Muscle layer of duodenum (tissue), 2 donors: ENCODE measurements at regions not wholly inside any gene's neighbourhood (a gene's known extent, or its start where the extent isn't known, plus 50 kb on each side); places are given as distances from the start of the nearest gene placed in this dataset.

Experiments
- H3K27ac ChIP-seq: one replicate; pipeline ENCODE4 v1.7.0; 2013; ENCODE audit warnings: mild to moderate bottlenecking, low read length
- H3K27me3 ChIP-seq: one replicate; pipeline ENCODE4 v1.7.0; 2013; ENCODE audit warnings: low read depth, mild to moderate bottlenecking, control low read depth, low read length
- H3K36me3 ChIP-seq, 2 donors: one replicate each; pipeline ENCODE4 v1.7.0; 2013; ENCODE audit warnings: low read length in 2 of 2, control low read depth in 1 of 2, mild to moderate bottlenecking in 1 of 2; ENCODE audit not compliant: insufficient read depth in 2 of 2, control insufficient read depth in 1 of 2
- H3K4me1 ChIP-seq, 2 donors: one replicate each; pipeline ENCODE4 v1.7.0; 2013; ENCODE audit warnings: low read length in 2 of 2, mild to moderate bottlenecking in 2 of 2, control low read depth in 1 of 2, moderate library complexity in 1 of 2; ENCODE audit not compliant: insufficient read depth in 2 of 2, control insufficient read depth in 1 of 2
- H3K4me3 ChIP-seq, 2 donors: one replicate each; pipeline ENCODE4 v1.7.0; 2013; ENCODE audit warnings: low read length in 2 of 2, low read depth in 1 of 2, mild to moderate bottlenecking in 1 of 2
- H3K9me3 ChIP-seq, 2 donors: one replicate each; pipeline ENCODE4 v1.7.0; 2013; ENCODE audit warnings: low read length in 2 of 2, control low read depth in 1 of 2, mild to moderate bottlenecking in 1 of 2; ENCODE audit not compliant: control insufficient read depth in 1 of 2
- donor health status: healthy.

DNA sequence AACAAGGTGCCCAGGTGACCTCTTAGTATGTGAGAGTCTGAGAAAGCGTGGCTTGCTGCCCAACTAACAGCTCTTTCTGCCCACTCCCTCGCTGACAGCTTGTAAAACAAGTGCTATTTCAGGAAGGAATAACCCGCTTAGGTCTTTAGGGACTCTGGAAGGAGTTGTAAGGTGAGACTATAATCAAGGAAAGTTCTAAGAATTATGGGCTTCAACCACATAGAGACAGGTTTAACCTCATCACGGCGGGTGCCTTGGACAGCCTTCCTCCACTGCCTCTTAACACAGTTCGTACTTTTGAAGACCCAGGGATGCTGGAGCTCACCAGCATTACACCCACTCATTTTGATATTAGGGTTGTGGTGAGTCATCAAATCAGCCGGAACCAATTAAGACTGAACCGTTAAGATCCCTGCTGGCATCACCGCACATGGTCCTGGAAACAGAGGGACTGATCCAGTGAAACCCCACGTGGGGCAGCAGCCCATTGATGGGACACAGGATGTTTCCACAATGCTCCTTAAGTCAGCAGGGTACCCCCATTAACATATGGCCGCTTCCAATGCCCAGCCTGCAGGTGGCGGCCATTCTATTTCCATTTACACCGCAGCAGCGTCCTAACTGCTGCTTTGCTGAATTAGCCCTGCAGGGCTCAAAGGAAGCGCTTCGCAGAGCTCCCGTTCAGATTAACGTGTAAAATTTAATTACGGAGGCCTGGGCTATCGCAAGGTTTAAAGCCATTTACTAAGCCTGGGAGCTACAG lies 176.6 kb upstream of the SDK2 start:
- Histone ChIP-seq H3K4me3 (no peak overlapping the region), H3K9me3 (no peaks in the 10 kb centered on the region), H3K27me3 (no peaks in the 10 kb centered on the region), H3K27ac (no peak overlapping the region), H3K36me3 (no peaks in the 10 kb centered on the region), H3K4me1 (no peaks in the 10 kb centered on the region)

DNA sequence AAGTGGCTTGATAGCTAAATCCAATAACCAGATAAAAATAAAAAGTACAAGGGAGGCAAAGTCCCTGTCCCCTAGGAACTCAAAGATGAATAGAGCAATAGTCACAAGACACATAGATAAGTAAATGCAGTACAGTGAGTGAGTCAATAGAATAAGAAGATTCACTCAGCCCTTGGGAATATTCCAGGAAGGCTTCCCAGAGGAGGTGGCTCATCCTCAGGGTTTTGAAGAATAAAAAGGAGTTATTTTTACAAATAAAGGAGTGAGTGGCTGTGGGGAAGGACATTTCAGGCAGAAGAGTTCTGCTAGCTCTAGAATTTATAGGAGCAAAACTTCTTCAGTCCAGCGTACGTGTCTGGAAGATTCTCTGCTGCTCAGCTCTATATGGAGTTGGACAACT lies 177.4 kb upstream of the SDK2 start:
- no peaks in the 10 kb centered on the region for H3K36me3 ChIP-seq
- no peak overlapping the region for H3K4me3 ChIP-seq
- H3K9me3 ChIP-seq: no peaks in the 10 kb centered on the region
- H3K4me1 ChIP-seq: no peaks in the 10 kb centered on the region
- no peak overlapping the region for H3K27ac ChIP-seq
- H3K27me3 ChIP-seq: no peaks in the 10 kb centered on the region

DNA sequence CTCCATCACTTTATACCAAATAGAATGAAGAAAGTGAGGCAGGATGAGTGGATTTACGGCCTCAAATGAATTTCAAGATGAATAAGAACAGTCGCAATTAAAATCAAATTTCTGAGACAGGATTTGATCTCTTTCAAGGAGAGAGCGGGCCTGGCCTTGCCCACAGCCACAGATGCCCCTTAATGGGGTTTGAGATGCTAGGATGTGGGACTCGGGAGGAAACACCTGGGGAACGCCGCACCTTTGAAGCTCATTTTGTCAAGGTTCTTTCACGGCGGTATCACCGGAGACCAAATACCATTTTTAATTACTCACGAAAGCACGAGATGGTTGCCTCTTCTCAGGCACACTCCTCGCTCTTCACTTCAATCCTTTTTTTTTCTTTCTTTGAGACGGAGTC lies 178.1 kb upstream of the SDK2 start:
- Histone ChIP-seq H3K27me3 (no peaks in the 10 kb centered on the region), H3K36me3 (no peaks in the 10 kb centered on the region), H3K4me1 (no peaks in the 10 kb centered on the region), H3K27ac (no peak overlapping the region), H3K9me3 (no peaks in the 10 kb centered on the region), H3K4me3 (no peak overlapping the region)

DNA sequence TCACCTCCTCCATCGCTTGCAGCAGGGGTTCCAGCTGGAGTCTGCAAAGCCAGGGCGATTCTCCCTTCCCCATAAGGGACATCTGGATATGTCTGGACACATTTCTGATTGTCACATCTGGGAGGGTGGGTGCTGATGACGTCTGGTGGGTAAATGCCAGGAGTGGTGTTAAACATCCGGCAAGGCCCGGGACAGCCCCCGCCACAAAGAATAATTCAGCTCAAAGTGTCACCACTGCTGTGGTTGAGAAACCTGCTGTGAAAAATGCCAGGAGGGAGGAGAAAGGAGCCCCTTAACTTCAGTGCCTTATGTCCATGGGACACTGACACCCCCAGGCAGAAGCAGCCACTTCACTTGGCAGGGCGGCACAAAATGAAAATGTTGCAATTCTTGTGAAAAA lies 179.4 kb upstream of the SDK2 start:
- H3K36me3 ChIP-seq: no peaks in the 10 kb centered on the region
- H3K27me3 ChIP-seq: no peaks in the 10 kb centered on the region
- no peaks in the 10 kb centered on the region for H3K4me1 ChIP-seq
- no peaks in the 10 kb centered on the region for H3K9me3 ChIP-seq
- H3K4me3 ChIP-seq: no peak overlapping the region
- no peak overlapping the region for H3K27ac ChIP-seq

DNA sequence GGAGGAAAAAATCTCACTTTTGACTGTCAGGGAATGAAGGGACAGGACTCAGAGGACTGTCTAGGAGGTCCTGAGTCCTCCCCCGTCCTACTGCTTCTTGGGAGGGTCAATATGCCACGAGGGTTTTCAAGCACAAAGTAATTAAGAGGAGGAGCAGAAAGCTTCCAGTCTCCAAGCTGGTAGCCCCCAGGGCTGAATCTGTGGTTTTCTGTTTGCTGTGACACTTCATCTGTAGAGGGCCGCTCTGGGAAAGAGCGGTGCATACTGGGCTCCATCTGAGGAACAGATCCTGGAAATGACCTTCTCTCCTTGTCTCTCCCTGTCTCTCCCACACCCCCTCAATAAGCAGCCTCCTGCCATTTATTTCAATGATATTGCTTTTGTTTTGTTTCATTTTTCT lies 180.1 kb upstream of the SDK2 start:
- Histone ChIP-seq H3K9me3 (no peaks in the 10 kb centered on the region), H3K27me3 (no peaks in the 10 kb centered on the region), H3K4me3 (no peak overlapping the region), H3K27ac (no peak overlapping the region), H3K4me1 (no peaks in the 10 kb centered on the region), H3K36me3 (no peaks in the 10 kb centered on the region)

DNA sequence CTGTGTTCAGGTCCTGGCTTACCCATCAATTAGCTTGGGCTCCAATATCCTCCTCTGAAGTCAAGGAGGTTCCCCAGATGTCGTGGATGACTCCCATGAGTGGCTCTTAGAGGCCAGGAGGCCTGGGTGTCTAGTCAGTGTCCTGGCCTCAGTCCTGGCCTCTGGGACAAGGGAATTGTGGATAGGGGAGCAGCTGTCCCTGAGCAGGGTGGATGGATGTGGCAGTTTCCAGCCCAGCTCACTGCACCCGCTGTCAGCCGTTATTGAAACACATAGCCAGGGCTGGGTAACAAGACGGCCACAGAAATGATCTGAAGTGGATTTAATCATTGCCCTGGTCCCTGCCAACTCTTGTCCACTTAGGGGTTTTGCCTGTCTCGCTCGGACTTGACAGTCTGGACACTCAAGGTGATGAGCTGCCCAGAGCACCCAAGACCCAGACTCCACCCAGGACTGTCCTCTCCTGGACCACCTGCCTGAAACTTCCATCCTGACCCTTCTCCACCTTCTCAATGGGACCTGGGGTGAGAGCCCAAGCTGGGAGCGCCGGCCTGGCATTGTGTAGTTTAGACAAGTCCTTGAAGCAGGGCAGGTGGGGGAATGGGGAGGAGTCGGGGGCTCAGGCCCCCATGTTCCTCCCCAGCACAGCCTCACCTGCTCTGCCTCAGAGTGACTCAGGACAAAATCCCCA lies 182.1 kb upstream of the SDK2 start:
- no peaks in the 10 kb centered on the region for H3K27me3 ChIP-seq
- no peaks in the 10 kb centered on the region for H3K4me1 ChIP-seq
- H3K9me3 ChIP-seq: no peaks in the 10 kb centered on the region
- H3K4me3 ChIP-seq: no peak overlapping the region
- no peaks in the 10 kb centered on the region for H3K36me3 ChIP-seq
- H3K27ac ChIP-seq: no peak overlapping the region

DNA sequence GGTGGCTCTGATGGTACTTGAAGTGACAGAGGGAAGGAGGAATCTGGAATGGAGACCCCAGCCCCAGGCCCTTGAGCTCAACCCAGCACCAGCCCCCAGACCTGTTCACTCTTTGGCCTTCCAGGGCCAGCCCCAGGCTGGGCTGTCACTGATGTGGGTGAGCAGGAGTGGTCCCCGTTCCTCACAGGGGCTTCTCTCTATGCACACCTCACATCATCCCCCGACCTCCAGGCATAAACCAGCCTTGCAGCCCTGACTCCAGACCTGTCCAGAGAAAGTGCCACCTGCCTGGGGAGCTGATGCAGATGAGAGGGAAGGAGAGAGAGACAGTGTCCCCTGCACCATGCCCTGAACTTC lies 182.6 kb upstream of the SDK2 start:
- Histone ChIP-seq H3K36me3 (no peaks in the 10 kb centered on the region), H3K9me3 (no peaks in the 10 kb centered on the region), H3K27ac (no peak overlapping the region), H3K4me1 (no peaks in the 10 kb centered on the region), H3K27me3 (no peaks in the 10 kb centered on the region), H3K4me3 (no peak overlapping the region)

DNA sequence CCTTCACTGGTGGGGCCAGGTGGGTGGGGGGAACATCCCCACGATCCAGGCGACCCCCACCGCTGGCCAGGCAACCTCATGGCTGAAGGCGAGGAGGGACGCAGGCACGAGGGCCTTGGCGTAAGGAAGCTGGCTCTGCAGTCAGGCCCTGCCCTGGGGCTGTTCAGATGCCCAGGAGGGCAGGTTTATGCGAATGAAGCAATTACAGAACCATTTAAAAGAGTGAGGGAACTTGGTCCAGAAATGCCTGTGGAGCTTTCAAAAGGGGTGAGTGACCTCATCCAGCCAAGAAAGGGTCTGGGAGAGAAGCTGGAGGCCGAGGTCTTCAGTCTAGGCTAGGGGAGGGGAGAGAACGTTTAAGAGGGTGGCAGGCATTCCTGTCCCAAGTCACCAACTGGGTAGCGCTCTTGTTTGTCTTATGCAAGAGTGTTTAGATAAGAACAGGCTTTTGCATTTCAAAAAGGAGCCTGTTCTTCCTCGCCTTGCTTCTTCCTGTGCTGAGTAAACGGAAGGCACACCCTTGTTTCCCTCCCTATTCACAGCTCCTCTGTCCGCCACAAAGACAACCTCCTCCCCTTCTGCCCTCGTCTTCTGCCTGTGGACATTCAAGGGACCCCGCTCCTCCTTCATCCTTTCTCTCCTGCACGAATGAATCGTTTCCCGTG lies 183.5 kb upstream of the SDK2 start:
- no peaks in the 10 kb centered on the region for H3K4me1 ChIP-seq
- no peak overlapping the region for H3K27ac ChIP-seq
- H3K4me3 ChIP-seq: no peak overlapping the region
- H3K36me3 ChIP-seq: no peaks in the 10 kb centered on the region
- no peaks in the 10 kb centered on the region for H3K27me3 ChIP-seq
- H3K9me3 ChIP-seq: no peaks in the 10 kb centered on the region

DNA sequence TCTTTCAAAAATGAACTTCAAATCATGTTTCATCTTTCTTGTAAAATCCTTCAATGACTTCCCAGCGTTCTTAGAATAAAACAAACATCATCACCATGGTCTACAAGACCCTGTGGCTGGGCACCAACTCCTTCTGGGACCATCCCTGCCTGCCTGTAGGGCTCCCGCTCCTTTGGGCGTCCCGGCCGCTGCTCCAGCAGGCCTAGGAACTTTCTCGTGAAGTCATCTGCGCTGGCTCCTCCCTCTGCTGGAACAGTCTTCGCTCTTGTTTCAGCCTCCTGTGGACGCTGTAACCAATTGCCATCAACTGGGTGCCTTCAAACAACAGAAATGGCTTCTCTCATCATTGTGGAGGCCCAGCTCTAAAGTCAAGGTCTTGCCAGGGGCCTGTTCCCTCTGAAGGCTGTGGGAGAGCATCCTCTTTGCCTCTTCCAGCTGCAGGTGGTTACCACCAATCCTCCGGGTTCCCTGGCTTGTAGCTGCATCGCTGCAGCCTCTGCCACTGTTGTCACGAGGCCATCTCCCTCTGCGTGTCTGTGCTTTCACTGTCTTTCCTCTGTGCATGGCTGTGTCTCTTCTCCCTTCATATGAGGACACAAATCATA lies 185.5 kb upstream of the SDK2 start:
- no peaks in the 10 kb centered on the region for H3K4me1 ChIP-seq
- H3K27me3 ChIP-seq: peaks cover 2% of the 10 kb centered on the region
- no peaks in the 10 kb centered on the region for H3K9me3 ChIP-seq
- H3K36me3 ChIP-seq: no peaks in the 10 kb centered on the region
- no peak overlapping the region for H3K27ac ChIP-seq
- H3K4me3 ChIP-seq: no peak overlapping the region

DNA sequence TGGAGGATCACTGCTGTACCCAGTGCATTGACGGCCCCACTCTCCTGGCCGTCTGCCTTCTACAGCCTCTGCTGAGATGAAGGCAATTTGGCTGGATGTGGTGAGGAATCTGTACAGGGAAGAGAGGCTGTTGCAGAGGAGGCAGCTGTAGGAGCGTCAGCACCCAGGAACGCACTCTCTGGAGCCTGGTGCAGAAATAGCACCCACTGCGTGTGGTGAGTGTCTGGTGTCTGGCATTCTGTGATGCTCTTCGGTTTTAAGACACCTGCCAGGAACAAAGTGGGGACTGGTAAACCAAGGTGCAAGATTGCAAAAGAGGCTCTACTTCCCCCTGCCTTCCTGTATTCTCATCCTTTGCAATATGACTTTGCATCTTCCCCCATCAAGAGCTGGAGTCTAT lies 187.5 kb upstream of the SDK2 start:
- H3K4me1 ChIP-seq: no peaks in the 10 kb centered on the region
- no peak overlapping the region for H3K27ac ChIP-seq
- peaks cover 19% of the 10 kb centered on the region for H3K27me3 ChIP-seq

DNA sequence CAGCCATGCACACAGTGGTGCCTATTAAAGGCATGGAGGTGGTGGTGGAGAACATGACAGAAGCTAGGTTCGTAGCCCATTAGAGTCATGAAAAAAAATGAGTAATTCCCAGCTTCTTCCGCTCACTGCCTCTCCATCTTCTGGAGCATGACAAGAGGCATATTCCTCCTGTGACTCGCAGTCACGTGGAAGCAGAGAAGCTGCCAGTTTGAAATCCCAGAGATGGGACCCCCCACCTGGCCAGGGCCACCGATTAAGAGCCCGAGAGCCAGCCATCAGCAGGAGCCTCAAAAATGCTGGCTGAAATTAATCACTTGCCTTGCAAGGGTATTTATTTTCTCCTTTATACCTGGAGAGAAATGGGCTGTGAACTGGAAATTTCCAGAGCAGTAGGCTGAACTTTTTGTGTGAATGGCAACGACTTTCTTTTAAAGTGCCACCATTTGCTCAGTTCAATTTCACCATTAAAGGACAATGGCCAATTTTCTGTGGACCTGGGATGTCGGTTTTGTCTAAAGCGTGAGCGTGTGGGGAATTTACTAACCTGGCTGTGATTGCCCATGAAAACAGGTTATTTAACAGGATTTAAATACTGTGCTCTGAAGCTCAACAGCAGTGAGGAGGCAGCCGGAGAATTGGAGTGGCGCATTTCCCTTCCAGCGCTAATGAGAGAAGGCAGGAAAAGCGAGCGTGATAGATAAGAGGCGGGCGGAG lies 189.7 kb upstream of the SDK2 start:
- Histone ChIP-seq H3K27me3 (peaks cover 19% of the 10 kb centered on the region), H3K36me3 (no peaks in the 10 kb centered on the region), H3K27ac (no peak overlapping the region), H3K9me3 (no peaks in the 10 kb centered on the region), H3K4me1 (no peaks in the 10 kb centered on the region), H3K4me3 (no peak overlapping the region)

More for the DNA sequence above, 187.5 kb upstream of the SDK2 start:
- H3K9me3 ChIP-seq: no peaks in the 10 kb centered on the region
- H3K4me3 ChIP-seq: no peak overlapping the region
- H3K36me3 ChIP-seq: no peaks in the 10 kb centered on the region
